ENCODE measurements at regions not wholly inside any gene's neighbourhood (a gene's known extent, or its start where the extent isn't known, plus 50 kb on each side); places are given as distances from the start of the nearest gene placed in this dataset.

DNA sequence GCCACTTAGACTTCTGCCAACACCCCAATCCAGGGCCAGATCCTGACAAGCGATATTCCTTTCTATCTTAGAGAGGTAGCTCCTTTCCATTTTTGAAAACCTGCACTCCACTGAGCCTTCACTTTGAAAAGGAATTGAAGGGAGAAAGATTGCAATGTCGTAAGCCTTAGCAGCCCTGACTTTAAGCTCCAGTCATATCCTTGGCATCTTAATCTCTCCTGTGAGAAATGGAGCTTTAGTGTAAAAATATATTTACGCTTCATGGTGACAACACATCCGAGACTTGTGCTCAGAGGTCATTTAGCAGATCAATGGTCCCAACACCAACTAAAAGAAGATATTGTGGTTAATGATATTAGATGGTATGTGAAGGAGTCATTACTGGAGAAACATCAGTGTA lies 235.8 kb upstream of the MEX3C start:
- DNase-seq (ENCODE audit: low read depth in 1 of 2, low spot score in 1 of 2): no peak
- TF ChIP-seq, protein P1, sequence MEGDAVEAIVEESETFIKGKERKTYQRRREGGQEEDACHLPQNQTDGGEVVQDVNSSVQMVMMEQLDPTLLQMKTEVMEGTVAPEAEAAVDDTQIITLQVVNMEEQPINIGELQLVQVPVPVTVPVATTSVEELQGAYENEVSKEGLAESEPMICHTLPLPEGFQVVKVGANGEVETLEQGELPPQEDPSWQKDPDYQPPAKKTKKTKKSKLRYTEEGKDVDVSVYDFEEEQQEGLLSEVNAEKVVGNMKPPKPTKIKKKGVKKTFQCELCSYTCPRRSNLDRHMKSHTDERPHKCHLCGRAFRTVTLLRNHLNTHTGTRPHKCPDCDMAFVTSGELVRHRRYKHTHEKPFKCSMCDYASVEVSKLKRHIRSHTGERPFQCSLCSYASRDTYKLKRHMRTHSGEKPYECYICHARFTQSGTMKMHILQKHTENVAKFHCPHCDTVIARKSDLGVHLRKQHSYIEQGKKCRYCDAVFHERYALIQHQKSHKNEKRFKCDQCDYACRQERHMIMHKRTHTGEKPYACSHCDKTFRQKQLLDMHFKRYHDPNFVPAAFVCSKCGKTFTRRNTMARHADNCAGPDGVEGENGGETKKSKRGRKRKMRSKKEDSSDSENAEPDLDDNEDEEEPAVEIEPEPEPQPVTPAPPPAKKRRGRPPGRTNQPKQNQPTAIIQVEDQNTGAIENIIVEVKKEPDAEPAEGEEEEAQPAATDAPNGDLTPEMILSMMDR (IDR thresholded peaks at IDR 0.05; ENCODE audit: insufficient read depth, low read length): no peak
- TF ChIP-seq GABPA (IDR thresholded peaks at IDR 0.05; ENCODE audit: low read depth) (no peak), SPI1 (IDR thresholded peaks at IDR 0.05; ENCODE audit: borderline replicate concordance, low read depth) (no peak), POLR2AphosphoS5 (IDR thresholded peaks at IDR 0.05; ENCODE audit: low read depth) (no peak)
- TF ChIP-seq, protein P2, sequence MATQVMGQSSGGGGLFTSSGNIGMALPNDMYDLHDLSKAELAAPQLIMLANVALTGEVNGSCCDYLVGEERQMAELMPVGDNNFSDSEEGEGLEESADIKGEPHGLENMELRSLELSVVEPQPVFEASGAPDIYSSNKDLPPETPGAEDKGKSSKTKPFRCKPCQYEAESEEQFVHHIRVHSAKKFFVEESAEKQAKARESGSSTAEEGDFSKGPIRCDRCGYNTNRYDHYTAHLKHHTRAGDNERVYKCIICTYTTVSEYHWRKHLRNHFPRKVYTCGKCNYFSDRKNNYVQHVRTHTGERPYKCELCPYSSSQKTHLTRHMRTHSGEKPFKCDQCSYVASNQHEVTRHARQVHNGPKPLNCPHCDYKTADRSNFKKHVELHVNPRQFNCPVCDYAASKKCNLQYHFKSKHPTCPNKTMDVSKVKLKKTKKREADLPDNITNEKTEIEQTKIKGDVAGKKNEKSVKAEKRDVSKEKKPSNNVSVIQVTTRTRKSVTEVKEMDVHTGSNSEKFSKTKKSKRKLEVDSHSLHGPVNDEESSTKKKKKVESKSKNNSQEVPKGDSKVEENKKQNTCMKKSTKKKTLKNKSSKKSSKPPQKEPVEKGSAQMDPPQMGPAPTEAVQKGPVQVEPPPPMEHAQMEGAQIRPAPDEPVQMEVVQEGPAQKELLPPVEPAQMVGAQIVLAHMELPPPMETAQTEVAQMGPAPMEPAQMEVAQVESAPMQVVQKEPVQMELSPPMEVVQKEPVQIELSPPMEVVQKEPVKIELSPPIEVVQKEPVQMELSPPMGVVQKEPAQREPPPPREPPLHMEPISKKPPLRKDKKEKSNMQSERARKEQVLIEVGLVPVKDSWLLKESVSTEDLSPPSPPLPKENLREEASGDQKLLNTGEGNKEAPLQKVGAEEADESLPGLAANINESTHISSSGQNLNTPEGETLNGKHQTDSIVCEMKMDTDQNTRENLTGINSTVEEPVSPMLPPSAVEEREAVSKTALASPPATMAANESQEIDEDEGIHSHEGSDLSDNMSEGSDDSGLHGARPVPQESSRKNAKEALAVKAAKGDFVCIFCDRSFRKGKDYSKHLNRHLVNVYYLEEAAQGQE (IDR thresholded peaks at IDR 0.05; ENCODE audit: insufficient replicate concordance, low read depth): no peak
- H3K27ac ChIP-seq (replicated peaks): no peak overlapping the region
- no peak overlapping the region for H3K4me3 ChIP-seq (replicated peaks; ENCODE audit: insufficient read depth, low read length)
- peaks cover 17% of the 10 kb centered on the region for H3K27me3 ChIP-seq (ENCODE audit: insufficient read depth, poor library complexity, severe bottlenecking)

DNA sequence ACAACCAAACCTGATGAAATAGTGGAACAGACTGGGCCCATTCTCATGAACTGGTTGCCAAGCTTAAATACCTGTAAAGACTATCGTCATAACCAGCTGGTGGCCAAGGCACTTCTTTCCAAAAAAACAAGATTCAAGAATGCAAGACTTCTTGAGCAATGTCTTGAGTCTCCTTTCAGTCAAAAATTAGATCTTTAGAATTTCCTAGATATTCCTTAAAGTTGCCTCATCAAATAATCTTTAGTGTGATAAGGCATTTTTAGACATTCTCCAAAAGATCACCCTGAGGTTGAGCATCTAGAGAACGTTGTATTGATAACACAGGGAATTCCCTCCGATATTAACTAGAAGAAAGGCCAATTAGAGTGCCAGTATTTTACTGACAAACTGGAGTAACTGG lies 236.4 kb upstream of the MEX3C start:
- TF ChIP-seq, protein P2 (IDR thresholded peaks at IDR 0.05; ENCODE audit: insufficient replicate concordance, low read depth): no peak
- TF ChIP-seq POLR2AphosphoS5 (IDR thresholded peaks at IDR 0.05; ENCODE audit: low read depth) (no peak), GABPA (IDR thresholded peaks at IDR 0.05; ENCODE audit: low read depth) (no peak), SPI1 (IDR thresholded peaks at IDR 0.05; ENCODE audit: borderline replicate concordance, low read depth) (no peak)
- TF ChIP-seq, protein P1 (IDR thresholded peaks at IDR 0.05; ENCODE audit: insufficient read depth, low read length): no peak
- H3K27ac ChIP-seq (replicated peaks): no peak overlapping the region

DNA sequence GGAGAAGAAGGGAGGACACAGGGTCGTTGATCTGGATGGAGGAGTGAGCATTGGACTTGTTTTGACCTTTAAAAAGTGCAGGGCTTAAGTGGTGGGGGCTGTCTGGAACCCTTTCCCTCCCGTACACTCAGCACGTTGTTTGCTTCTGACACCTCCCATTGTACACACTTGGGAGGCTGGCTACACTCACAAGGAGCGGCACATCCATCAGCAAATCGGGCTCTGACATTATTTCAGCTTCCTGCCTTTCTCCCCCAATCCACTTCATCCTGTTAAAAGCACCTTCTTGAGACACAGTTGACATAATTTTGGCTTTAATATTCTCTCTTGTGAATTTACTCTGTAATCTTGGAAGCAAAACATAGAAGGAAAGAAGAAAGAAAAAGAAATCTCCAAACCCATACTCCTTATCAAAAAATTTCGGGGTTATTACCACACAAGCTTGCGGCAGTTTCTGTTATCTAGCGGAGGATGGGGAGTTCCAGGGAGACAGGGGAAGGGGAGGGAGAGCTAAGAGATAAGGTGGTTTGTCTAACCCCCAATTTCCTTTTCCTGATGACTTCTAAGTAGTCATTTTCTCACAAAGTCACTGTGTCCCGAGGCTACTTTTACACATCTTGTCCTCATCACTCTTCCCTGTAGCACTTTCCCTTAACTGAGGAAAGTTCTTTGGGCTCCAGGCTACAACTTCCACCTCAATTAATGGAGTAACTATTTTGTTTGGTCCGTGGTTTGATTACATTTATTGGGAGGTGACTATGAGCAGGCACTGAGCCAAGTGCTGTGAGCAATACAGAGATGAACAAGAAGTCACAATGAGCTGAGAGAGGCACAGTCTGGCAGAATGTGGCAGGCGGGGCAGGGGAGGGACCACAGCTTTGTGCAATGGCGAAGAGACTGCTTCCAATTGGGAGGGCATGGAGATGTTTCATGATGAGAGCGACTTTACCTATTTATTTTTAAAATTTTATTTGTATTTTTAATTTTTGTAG lies 240.1 kb upstream of the MEX3C start:
- TF ChIP-seq, protein P2 (IDR thresholded peaks at IDR 0.05; ENCODE audit: insufficient replicate concordance, low read depth): no peak
- no peak for TF ChIP-seq POLR2AphosphoS5 (IDR thresholded peaks at IDR 0.05; ENCODE audit: low read depth)
- TF ChIP-seq, protein P1 (IDR thresholded peaks at IDR 0.05; ENCODE audit: insufficient read depth, low read length): no peak
- TF ChIP-seq SPI1 (IDR thresholded peaks at IDR 0.05; ENCODE audit: borderline replicate concordance, low read depth): no peak
- TF ChIP-seq GABPA (IDR thresholded peaks at IDR 0.05; ENCODE audit: low read depth): no peak
- Histone ChIP-seq H3K27me3 (ENCODE audit: insufficient read depth, poor library complexity, severe bottlenecking) (peaks cover 28% of the 10 kb centered on the region), H3K27ac (replicated peaks) (no peak overlapping the region), H3K4me3 (replicated peaks; ENCODE audit: insufficient read depth, low read length) (no peak overlapping the region)
- DNase-seq (ENCODE audit: low read depth in 1 of 2, low spot score in 1 of 2): no peak

More for the DNA sequence above, 236.4 kb upstream of the MEX3C start:
- DNase-seq (ENCODE audit: low read depth in 1 of 2, low spot score in 1 of 2): no peak
- H3K27me3 ChIP-seq (ENCODE audit: insufficient read depth, poor library complexity, severe bottlenecking): peaks cover 21% of the 10 kb centered on the region
- H3K4me3 ChIP-seq (replicated peaks; ENCODE audit: insufficient read depth, low read length): no peak overlapping the region

Data from HL-60 (cell line).